Neural progenitor cell (in vitro differentiated cells): ENCODE measurements at regions not wholly inside any gene's neighbourhood (a gene's known extent, or its start where the extent isn't known, plus 50 kb on each side); places are given as distances from the start of the nearest gene placed in this dataset.

Source experiments
- CTCF ChIP-seq: fragments of 200-600 bp; sonication (generic); IDR thresholded peaks from 2 replicates; pipeline ENCODE4 v1.5.1; 2017; ENCODE audit warnings: antibody characterized with exemption, mild to moderate bottlenecking
- EZH2 ChIP-seq: fragments of 200-600 bp; sonication (generic); IDR thresholded peaks from 2 replicates; pipeline ENCODE4 v1.6.1; 2017; ENCODE audit warnings: antibody characterized with exemption, mild to moderate bottlenecking, moderate library complexity

DNA sequence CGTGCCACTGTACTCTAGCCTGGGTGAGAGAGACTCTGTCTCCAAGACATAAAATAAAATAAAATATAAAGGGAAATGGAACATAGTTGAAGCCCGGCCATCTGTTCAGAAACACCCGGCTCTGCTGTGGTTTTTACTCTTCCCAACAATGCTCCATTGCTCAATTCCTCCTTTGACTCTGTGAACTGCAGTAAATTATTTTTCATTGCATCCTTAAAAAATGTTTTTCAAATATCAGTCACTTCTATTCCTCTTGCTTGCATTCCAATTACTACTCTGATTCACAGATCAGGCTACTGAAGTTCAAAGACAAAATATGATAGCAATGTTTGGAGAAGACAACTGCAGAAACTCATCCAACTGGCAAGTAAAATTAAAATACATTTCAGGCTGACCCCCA is 983.0 kb downstream of the SORCS1 start:
- TF ChIP-seq CTCF (no peak), EZH2 (no peak)
